Mesendoderm (in vitro differentiated cells): ENCODE measurements at regions not wholly inside any gene's neighbourhood (a gene's known extent, or its start where the extent isn't known, plus 50 kb on each side); places are given as distances from the start of the nearest gene placed in this dataset.

Experiments used
- DNase-seq: peaks from one replicate; pipeline ENCODE4 v3.0.0; 2013
- H2AK5ac ChIP-seq: 2 replicates; pipeline ENCODE4 v1.6.1; 2013; ENCODE audit warnings: low read length, inconsistent platforms
- H2BK120ac ChIP-seq: 2 replicates; pipeline ENCODE4 v1.6.1; 2013; ENCODE audit warnings: low read depth, mild to moderate bottlenecking, low read length, moderate library complexity, mixed read lengths
- H2BK15ac ChIP-seq: replicated peaks from 2 replicates; pipeline ENCODE4 v1.6.1; 2013; ENCODE audit warnings: low read depth, mild to moderate bottlenecking, moderate library complexity
- H2BK5ac ChIP-seq: 2 replicates; pipeline ENCODE4 v1.6.1; 2013; ENCODE audit warnings: low read length, inconsistent platforms
- H3K18ac ChIP-seq: 2 replicates; pipeline ENCODE4 v1.6.1; 2013; ENCODE audit warnings: mild to moderate bottlenecking, low read length, mixed read lengths
- H3K23ac ChIP-seq: one replicate; pipeline ENCODE4 v1.6.1; 2013; ENCODE audit warnings: low read length
- H3K27ac ChIP-seq: 2 replicates; pipeline ENCODE4 v1.5.1; 2013; ENCODE audit warnings: low read depth, mild to moderate bottlenecking, inconsistent platforms, low read length, moderate library complexity
- H3K27me3 ChIP-seq: 2 replicates; pipeline ENCODE4 v1.6.1; 2013; ENCODE audit warnings: low read length, control low read depth, mild to moderate bottlenecking, inconsistent platforms; ENCODE audit not compliant: insufficient read depth, poor library complexity
- H3K36me3 ChIP-seq: 2 replicates; pipeline ENCODE4 v1.6.1; 2013; ENCODE audit warnings: low read length, inconsistent platforms; ENCODE audit not compliant: control insufficient read depth, insufficient read depth
- H3K4ac ChIP-seq: one replicate; pipeline ENCODE4 v1.6.1; 2013; ENCODE audit warnings: low read depth, mild to moderate bottlenecking, low read length, moderate library complexity
- H3K4me1 ChIP-seq: 2 replicates; pipeline ENCODE4 v1.6.1; 2013; ENCODE audit warnings: low read depth, low read length, inconsistent platforms; ENCODE audit not compliant: control insufficient read depth
- H3K4me2 ChIP-seq: 2 replicates; pipeline ENCODE4 v1.6.1; 2013; ENCODE audit warnings: low read length
- H3K4me3 ChIP-seq: 2 replicates; pipeline ENCODE4 v1.5.1; 2013; ENCODE audit warnings: mild to moderate bottlenecking, low read length
- H3K56ac ChIP-seq: one replicate; pipeline ENCODE4 v1.6.1; 2013; ENCODE audit warnings: low read length
- H3K79me1 ChIP-seq: 2 replicates; pipeline ENCODE4 v1.6.1; 2013; ENCODE audit warnings: low read length, inconsistent platforms
- H3K79me2 ChIP-seq: 2 replicates; pipeline ENCODE4 v1.6.1; 2013; ENCODE audit warnings: mild to moderate bottlenecking, low read length; ENCODE audit not compliant: control insufficient read depth, insufficient read depth
- H3K9ac ChIP-seq: 2 replicates; pipeline ENCODE4 v1.6.1; 2013; ENCODE audit warnings: low read length, inconsistent platforms
- H4K5ac ChIP-seq: one replicate; pipeline ENCODE4 v1.6.1; 2013; ENCODE audit warnings: low read length
- H4K8ac ChIP-seq: one replicate; pipeline ENCODE4 v1.6.1; 2013; ENCODE audit warnings: low read depth, mild to moderate bottlenecking, control low read depth, low read length, moderate library complexity
- WGBS: extraction: QIAGEN DNeasy Blood & Tissue Kit; methylation state at CpG from one replicate; pipeline ENCODE4 v1.1.7; 2013; ENCODE audit warnings: low lambda C conversion rate, missing lambda C conversion rate; ENCODE audit not compliant: insufficient coverage; ENCODE audit errors: extremely low coverage; 5-methylcytosine and 5-hydroxymethylcytosine counted together

DNA sequence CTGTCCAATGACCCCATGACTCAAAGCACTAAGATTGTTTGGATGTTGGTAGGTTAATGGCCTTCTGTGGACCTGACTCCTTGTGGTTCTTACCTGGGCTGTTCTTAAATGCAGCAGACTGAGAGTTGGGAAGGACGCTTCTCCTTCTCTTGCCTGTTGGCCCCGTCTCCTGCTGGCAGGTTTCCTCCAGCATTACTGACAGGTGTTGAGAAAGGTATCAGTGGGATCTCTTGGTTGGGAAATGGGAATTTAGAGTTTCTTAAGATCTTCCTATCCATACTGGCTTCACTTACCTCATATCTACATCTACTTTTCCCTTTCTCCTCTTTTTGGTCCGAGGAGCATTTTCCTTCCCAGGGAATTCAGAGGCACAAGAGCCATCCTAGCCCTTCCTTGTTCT is 57.9 kb downstream of the TET3 start:
- no peak for DNase-seq
- H3K56ac ChIP-seq = no peak overlapping the region
- H2BK5ac ChIP-seq = no peak overlapping the region
- no peak overlapping the region for H3K27ac ChIP-seq
- H3K79me2 ChIP-seq = peaks cover 7% of the 10 kb centered on the region
- peaks cover 12% of the 10 kb centered on the region for H3K4me1 ChIP-seq
- no peak overlapping the region for H3K4me2 ChIP-seq
- no peak overlapping the region for H4K8ac ChIP-seq
- H3K4me3 ChIP-seq = no peak overlapping the region
- no peak overlapping the region for H2BK120ac ChIP-seq
- peaks cover 14% of the 10 kb centered on the region for H3K79me1 ChIP-seq
- H2BK15ac ChIP-seq = no peak overlapping the region
- H3K23ac ChIP-seq = no peak overlapping the region
- no peak overlapping the region for H3K9ac ChIP-seq
- H3K27me3 ChIP-seq = no peaks in the 10 kb centered on the region
- H3K36me3 ChIP-seq = no peaks in the 10 kb centered on the region
- no peak overlapping the region for H2AK5ac ChIP-seq
- no CpG with 5 or more reads among the region's 3 CpGs for WGBS
- no peak overlapping the region for H3K4ac ChIP-seq
- no peak overlapping the region for H4K5ac ChIP-seq
- peak overlapping the region; percentile 53 for H3K18ac ChIP-seq

DNA sequence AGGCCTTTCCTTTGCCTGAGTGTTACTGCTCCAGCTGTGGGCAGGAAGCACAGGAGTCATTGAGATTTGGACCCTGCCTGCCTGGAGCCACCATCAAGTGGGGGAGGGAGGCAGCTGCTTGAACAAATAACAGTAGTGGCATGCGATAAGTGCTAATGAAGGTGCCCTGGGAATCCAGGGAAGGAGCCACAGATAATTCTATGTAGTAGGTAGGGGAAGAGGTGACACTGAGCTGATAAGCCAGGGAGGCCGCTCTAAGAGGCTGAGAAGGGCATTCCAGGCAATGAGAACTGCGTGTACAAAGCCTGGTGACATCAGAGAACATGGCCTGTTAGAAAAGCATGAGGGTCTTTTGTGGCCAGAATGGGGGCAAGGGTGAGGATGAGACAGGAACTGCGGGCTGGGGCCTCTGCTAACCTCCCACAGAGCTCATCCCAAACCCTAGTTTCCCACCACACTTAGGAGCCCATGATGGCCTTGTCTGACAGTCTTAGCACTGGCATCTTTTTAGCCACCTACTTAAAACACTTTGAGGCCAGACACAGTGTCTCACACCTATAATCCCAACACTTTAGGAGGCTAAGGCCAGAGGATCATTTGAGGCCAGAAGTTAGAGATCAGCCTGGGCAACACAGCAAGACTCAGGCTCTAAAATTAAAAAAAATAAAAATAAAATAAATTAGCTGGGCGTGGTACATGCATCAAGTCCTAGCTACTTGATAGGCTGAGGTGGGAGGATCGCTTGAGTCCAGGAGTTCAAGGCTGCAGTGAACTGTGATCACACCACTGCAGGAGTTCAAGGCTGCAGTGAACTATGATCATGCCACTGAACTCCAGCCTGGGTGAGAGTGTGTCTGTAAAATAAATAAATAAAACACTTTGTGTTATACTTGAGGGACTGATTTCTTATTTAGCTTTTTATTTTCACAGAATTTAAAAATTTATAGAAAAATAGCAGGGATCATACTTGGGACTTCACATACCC is 58.9 kb downstream of the TET3 start:
- H3K27me3 ChIP-seq = no peaks in the 10 kb centered on the region
- H3K79me2 ChIP-seq = peaks cover 5% of the 10 kb centered on the region
- no CpG with 5 or more reads among the region's 6 CpGs for WGBS
- H3K27ac ChIP-seq = no peak overlapping the region
- no peak overlapping the region for H2BK5ac ChIP-seq
- no peak overlapping the region for H4K5ac ChIP-seq
- no peak overlapping the region for H3K9ac ChIP-seq
- peaks cover 12% of the 10 kb centered on the region for H3K4me1 ChIP-seq
- peaks cover 12% of the 10 kb centered on the region for H3K79me1 ChIP-seq
- H3K4me2 ChIP-seq = no peak overlapping the region
- H4K8ac ChIP-seq = no peak overlapping the region
- H3K36me3 ChIP-seq = no peaks in the 10 kb centered on the region
- no peak overlapping the region for H3K4me3 ChIP-seq
- peak; percentile 90 for DNase-seq
- H2AK5ac ChIP-seq = no peak overlapping the region
- H2BK15ac ChIP-seq = no peak overlapping the region
- H3K56ac ChIP-seq = no peak overlapping the region
- H3K23ac ChIP-seq = no peak overlapping the region
- no peak overlapping the region for H3K18ac ChIP-seq
- no peak overlapping the region for H3K4ac ChIP-seq
- H2BK120ac ChIP-seq = no peak overlapping the region

GRCh38 chr2:74044999-74045398 is 60.3 kb downstream of the TET3 start:
- Histone ChIP-seq H3K9ac (no peak overlapping the region), H4K5ac (no peak overlapping the region), H3K27ac (no peak overlapping the region), H4K8ac (no peak overlapping the region), H3K18ac (no peak overlapping the region), H3K23ac (no peak overlapping the region), H3K4me3 (no peak overlapping the region), H3K79me2 (no peaks in the 10 kb centered on the region), H3K4ac (no peak overlapping the region), H2BK5ac (no peak overlapping the region), H2AK5ac (no peak overlapping the region), H3K27me3 (no peaks in the 10 kb centered on the region), H3K4me1 (peaks cover 10% of the 10 kb centered on the region), H3K79me1 (peaks cover 9% of the 10 kb centered on the region), H2BK120ac (no peak overlapping the region), H3K56ac (no peak overlapping the region), H2BK15ac (no peak overlapping the region), H3K4me2 (no peak overlapping the region), H3K36me3 (no peaks in the 10 kb centered on the region)
- no CpG with 5 or more reads among the region's 3 CpGs for WGBS
- DNase-seq = no peak

- Histone ChIP-seq H3K4me2 (no peak overlapping the region), H2AK5ac (no peak overlapping the region), H2BK120ac (no peak overlapping the region), H3K9ac (no peak overlapping the region), H3K4ac (no peak overlapping the region), H3K4me1 (peaks cover 10% of the 10 kb centered on the region), H3K23ac (no peak overlapping the region), H3K4me3 (no peak overlapping the region), H3K27me3 (no peaks in the 10 kb centered on the region), H3K79me1 (peaks cover 5% of the 10 kb centered on the region), H3K79me2 (no peaks in the 10 kb centered on the region), H4K5ac (no peak overlapping the region), H2BK15ac (no peak overlapping the region), H2BK5ac (no peak overlapping the region), H3K27ac (no peak overlapping the region), H3K18ac (no peak overlapping the region), H3K36me3 (no peaks in the 10 kb centered on the region), H3K56ac (no peak overlapping the region), H4K8ac (no peak overlapping the region)
- no peak for DNase-seq
- WGBS = no CpG with 5 or more reads among the region's 5 CpGs
These were observed 60.7 kb downstream of the TET3 start for GRCh38 chr2:74045454-74045853.

DNA sequence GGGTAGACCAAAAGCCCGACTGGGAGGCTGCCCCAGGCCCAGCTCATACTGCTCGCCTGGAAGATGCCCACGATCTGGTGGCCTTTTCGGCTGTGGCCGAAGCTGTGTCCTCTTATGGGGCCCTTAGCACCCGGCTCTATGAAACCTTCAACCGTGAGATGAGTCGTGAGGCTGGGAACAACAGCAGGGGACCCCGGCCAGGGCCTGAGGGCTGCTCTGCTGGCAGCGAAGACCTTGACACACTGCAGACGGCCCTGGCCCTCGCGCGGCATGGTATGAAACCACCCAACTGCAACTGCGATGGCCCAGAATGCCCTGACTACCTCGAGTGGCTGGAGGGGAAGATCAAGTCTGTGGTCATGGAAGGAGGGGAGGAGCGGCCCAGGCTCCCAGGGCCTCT is 61.7 kb downstream of the TET3 start:
- no peak overlapping the region for H3K4ac ChIP-seq
- H4K5ac ChIP-seq = no peak overlapping the region
- H3K4me1 ChIP-seq = peaks cover 10% of the 10 kb centered on the region
- no peak overlapping the region for H4K8ac ChIP-seq
- no peak overlapping the region for H3K9ac ChIP-seq
- WGBS = no CpG with 5 or more reads among the region's 17 CpGs
- H2BK120ac ChIP-seq = no peak overlapping the region
- no peaks in the 10 kb centered on the region for H3K79me2 ChIP-seq
- DNase-seq = no peak
- H3K36me3 ChIP-seq = no peaks in the 10 kb centered on the region
- no peak overlapping the region for H2BK5ac ChIP-seq
- no peak overlapping the region for H2BK15ac ChIP-seq
- no peak overlapping the region for H3K18ac ChIP-seq
- no peak overlapping the region for H3K4me2 ChIP-seq
- H3K56ac ChIP-seq = no peak overlapping the region
- peaks cover 7% of the 10 kb centered on the region for H3K79me1 ChIP-seq
- H3K27ac ChIP-seq = no peak overlapping the region
- H3K27me3 ChIP-seq = no peaks in the 10 kb centered on the region
- H2AK5ac ChIP-seq = no peak overlapping the region
- no peak overlapping the region for H3K4me3 ChIP-seq
- no peak overlapping the region for H3K23ac ChIP-seq
